ENCODE measurements at regions not wholly inside any gene's neighbourhood (a gene's known extent, or its start where the extent isn't known, plus 50 kb on each side); places are given as distances from the start of the nearest gene placed in this dataset.

DNA sequence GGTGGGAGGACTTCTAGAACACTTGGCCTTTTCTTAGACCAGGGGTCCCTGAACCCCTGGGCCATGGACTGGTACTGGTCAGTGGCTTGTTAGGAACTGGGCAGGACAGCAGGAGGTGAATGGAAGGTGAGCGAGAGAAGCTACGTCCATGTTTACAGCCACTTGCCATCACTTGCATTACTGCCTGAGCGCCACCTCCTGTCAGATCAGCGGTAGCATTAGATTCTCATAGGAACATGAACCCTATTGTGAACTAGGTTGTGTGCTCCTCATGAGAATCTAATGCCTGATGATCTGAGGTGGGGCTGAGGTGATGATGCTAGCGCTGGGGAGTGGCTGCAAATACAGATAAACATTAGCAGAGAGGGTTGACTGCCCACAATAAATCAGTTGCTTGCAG is 100.9 kb upstream of the IGFBP7 start:
- no peak for TF ChIP-seq ARNTL (CRISPR knock-in tag; IDR thresholded peaks at IDR 0.05; ENCODE audit: borderline replicate concordance, low read depth)
- TF ChIP-seq, protein P1, sequence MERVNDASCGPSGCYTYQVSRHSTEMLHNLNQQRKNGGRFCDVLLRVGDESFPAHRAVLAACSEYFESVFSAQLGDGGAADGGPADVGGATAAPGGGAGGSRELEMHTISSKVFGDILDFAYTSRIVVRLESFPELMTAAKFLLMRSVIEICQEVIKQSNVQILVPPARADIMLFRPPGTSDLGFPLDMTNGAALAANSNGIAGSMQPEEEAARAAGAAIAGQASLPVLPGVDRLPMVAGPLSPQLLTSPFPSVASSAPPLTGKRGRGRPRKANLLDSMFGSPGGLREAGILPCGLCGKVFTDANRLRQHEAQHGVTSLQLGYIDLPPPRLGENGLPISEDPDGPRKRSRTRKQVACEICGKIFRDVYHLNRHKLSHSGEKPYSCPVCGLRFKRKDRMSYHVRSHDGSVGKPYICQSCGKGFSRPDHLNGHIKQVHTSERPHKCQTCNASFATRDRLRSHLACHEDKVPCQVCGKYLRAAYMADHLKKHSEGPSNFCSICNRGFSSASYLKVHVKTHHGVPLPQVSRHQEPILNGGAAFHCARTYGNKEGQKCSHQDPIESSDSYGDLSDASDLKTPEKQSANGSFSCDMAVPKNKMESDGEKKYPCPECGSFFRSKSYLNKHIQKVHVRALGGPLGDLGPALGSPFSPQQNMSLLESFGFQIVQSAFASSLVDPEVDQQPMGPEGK (CRISPR knock-in tag; IDR thresholded peaks at IDR 0.05; ENCODE audit: borderline replicate concordance): no peak
- TF ChIP-seq ISL1 (CRISPR knock-in tag; IDR thresholded peaks at IDR 0.05): no peak
- TF ChIP-seq RARB (CRISPR knock-in tag; IDR thresholded peaks at IDR 0.05): no peak
- TF ChIP-seq SNAI2 (CRISPR knock-in tag; IDR thresholded peaks at IDR 0.05): no peak
- no peak for TF ChIP-seq ESRRG (CRISPR knock-in tag; IDR thresholded peaks at IDR 0.05)
- no peak for TF ChIP-seq ZC3H10 (CRISPR knock-in tag; IDR thresholded peaks at IDR 0.05)
- no peak for TF ChIP-seq ZNF70 (CRISPR knock-in tag; IDR thresholded peaks at IDR 0.05)
- TF ChIP-seq ZNF8 (CRISPR knock-in tag; IDR thresholded peaks at IDR 0.05): no peak
- TF ChIP-seq, protein P2, sequence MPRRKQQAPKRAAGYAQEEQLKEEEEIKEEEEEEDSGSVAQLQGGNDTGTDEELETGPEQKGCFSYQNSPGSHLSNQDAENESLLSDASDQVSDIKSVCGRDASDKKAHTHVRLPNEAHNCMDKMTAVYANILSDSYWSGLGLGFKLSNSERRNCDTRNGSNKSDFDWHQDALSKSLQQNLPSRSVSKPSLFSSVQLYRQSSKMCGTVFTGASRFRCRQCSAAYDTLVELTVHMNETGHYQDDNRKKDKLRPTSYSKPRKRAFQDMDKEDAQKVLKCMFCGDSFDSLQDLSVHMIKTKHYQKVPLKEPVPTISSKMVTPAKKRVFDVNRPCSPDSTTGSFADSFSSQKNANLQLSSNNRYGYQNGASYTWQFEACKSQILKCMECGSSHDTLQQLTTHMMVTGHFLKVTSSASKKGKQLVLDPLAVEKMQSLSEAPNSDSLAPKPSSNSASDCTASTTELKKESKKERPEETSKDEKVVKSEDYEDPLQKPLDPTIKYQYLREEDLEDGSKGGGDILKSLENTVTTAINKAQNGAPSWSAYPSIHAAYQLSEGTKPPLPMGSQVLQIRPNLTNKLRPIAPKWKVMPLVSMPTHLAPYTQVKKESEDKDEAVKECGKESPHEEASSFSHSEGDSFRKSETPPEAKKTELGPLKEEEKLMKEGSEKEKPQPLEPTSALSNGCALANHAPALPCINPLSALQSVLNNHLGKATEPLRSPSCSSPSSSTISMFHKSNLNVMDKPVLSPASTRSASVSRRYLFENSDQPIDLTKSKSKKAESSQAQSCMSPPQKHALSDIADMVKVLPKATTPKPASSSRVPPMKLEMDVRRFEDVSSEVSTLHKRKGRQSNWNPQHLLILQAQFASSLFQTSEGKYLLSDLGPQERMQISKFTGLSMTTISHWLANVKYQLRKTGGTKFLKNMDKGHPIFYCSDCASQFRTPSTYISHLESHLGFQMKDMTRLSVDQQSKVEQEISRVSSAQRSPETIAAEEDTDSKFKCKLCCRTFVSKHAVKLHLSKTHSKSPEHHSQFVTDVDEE (CRISPR knock-in tag; IDR thresholded peaks at IDR 0.05): no peak
- TF ChIP-seq GLIS3 (CRISPR knock-in tag; IDR thresholded peaks at IDR 0.05): no peak
- TF ChIP-seq OSR1 (CRISPR knock-in tag; IDR thresholded peaks at IDR 0.05): no peak
- no peak for TF ChIP-seq BACH2 (CRISPR knock-in tag; IDR thresholded peaks at IDR 0.05; ENCODE audit: borderline replicate concordance)
- TF ChIP-seq CSDC2 (CRISPR knock-in tag; IDR thresholded peaks at IDR 0.05): no peak
- TF ChIP-seq CREB5 (CRISPR knock-in tag; IDR thresholded peaks at IDR 0.05; ENCODE audit: low read depth): no peak
- ATAC-seq: no peak

DNA sequence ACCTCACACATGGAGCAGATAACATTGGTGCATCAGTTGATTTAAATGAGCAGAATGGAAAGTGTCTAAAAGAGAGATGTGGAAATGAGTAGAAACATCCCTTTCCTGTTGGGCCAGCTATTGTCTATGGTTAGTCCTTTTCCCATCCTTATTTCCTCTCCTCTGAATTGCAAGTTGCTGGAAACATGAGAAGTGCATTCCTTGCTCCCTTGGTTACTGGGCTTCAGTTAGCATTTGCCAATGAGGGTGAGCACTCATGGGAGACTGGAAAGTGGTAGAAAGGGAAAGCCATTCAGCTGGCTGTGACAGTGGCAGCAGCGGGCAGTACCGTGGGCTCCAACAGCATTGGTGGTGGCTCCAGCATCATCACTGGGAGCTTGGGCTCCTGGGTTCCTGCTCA is 96.0 kb upstream of the IGFBP7 start:
- no peak for ATAC-seq

DNA sequence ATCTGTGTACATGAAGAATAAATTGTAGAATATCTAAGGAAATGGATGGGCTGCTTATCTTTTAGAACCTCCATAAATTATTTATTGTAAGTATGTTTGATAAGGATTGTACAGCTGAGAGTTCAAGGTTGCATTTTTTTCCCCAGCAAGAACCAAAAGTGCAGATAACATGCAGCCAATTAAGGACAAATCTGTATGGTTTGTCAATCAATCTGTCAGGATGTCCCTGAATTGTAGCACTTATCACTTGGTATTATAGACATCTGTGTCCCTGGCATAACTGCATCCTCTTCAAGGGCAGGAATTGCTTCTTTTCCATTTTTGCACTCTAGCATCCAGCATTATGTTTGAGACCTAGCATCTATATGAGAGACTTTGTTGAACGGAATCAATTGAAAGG is 95.4 kb upstream of the IGFBP7 start:
- no peak for ATAC-seq
- TF ChIP-seq ISL1 (CRISPR knock-in tag; IDR thresholded peaks at IDR 0.05) (no peak), POU6F1 (CRISPR knock-in tag; IDR thresholded peaks at IDR 0.05; ENCODE audit: borderline replicate concordance, low read depth) (no peak), TCF4 (CRISPR knock-in tag; IDR thresholded peaks at IDR 0.05; ENCODE audit: borderline replicate concordance) (no peak), ARNTL (CRISPR knock-in tag; IDR thresholded peaks at IDR 0.05; ENCODE audit: borderline replicate concordance, low read depth) (no peak), ZNF70 (CRISPR knock-in tag; IDR thresholded peaks at IDR 0.05) (no peak), ZC3H10 (CRISPR knock-in tag; IDR thresholded peaks at IDR 0.05) (no peak), OSR1 (CRISPR knock-in tag; IDR thresholded peaks at IDR 0.05) (no peak)
- TF ChIP-seq, protein P2 (CRISPR knock-in tag; IDR thresholded peaks at IDR 0.05): no peak
- TF ChIP-seq, protein P1 (CRISPR knock-in tag; IDR thresholded peaks at IDR 0.05; ENCODE audit: borderline replicate concordance): no peak

More for the DNA sequence above, 96.0 kb upstream of the IGFBP7 start:
- TF ChIP-seq ZFP30 (CRISPR knock-in tag; IDR thresholded peaks at IDR 0.05) (no peak), ZNF565 (CRISPR knock-in tag; conservative IDR thresholded peaks at IDR 0.05; ENCODE audit: low read depth) (no peak), CREB5 (CRISPR knock-in tag; IDR thresholded peaks at IDR 0.05; ENCODE audit: low read depth) (no peak), PPARA (CRISPR knock-in tag; IDR thresholded peaks at IDR 0.05; ENCODE audit: borderline replicate concordance) (no peak)
- TF ChIP-seq, protein P3, sequence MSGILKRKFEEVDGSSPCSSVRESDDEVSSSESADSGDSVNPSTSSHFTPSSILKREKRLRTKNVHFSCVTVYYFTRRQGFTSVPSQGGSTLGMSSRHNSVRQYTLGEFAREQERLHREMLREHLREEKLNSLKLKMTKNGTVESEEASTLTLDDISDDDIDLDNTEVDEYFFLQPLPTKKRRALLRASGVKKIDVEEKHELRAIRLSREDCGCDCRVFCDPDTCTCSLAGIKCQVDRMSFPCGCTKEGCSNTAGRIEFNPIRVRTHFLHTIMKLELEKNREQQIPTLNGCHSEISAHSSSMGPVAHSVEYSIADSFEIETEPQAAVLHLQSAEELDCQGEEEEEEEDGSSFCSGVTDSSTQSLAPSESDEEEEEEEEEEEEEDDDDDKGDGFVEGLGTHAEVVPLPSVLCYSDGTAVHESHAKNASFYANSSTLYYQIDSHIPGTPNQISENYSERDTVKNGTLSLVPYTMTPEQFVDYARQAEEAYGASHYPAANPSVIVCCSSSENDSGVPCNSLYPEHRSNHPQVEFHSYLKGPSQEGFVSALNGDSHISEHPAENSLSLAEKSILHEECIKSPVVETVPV (CRISPR knock-in tag; IDR thresholded peaks at IDR 0.05): no peak

All from SK-N-SH treated with all-trans-retinoic acid at 6 μM for 48 hours (cell line).